ENCODE measurements at regions not wholly inside any gene's neighbourhood (a gene's known extent, or its start where the extent isn't known, plus 50 kb on each side); places are given as distances from the start of the nearest gene placed in this dataset.

DNA sequence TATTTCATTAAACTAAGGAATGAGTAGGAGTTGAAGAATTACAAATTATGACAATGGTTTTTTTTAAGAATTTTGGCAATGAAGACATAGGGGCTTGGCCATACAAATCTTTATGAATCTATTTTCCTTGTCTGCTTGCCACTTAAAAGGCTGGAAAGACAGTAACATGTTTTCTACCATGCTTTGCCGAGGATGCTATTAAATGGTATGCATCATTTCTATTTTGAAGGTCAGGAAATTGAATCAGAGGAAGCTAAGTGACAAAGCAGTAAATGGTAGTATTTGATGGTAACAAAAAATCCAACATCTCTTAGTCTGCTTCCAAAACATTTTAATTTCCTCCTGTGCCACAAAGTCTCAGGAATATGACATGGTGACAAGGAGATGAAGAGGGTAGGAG lies 287.2 kb downstream of the RFPL4B start:
- no peak for TF ChIP-seq SP1 (IDR thresholded peaks at IDR 0.05)
- TF ChIP-seq CTCF (IDR thresholded peaks at IDR 0.05; ENCODE audit: low read depth, low read length, missing input control), result no peak
- no peak for TF ChIP-seq RXRA (IDR thresholded peaks at IDR 0.05)
- no peak for TF ChIP-seq ZBTB33 (IDR thresholded peaks at IDR 0.05)
- TF ChIP-seq, protein P1, sequence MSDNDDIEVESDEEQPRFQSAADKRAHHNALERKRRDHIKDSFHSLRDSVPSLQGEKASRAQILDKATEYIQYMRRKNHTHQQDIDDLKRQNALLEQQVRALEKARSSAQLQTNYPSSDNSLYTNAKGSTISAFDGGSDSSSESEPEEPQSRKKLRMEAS (IDR thresholded peaks at IDR 0.05), result no peak
- no peak for TF ChIP-seq GABPA (IDR thresholded peaks at IDR 0.05 in 1 of 2, conservative IDR thresholded peaks at IDR 0.05 in 1 of 2)
- TF ChIP-seq EGR1 (IDR thresholded peaks at IDR 0.05; ENCODE audit: low read depth in 2 of 2), result no peak
- TF ChIP-seq, protein P2, sequence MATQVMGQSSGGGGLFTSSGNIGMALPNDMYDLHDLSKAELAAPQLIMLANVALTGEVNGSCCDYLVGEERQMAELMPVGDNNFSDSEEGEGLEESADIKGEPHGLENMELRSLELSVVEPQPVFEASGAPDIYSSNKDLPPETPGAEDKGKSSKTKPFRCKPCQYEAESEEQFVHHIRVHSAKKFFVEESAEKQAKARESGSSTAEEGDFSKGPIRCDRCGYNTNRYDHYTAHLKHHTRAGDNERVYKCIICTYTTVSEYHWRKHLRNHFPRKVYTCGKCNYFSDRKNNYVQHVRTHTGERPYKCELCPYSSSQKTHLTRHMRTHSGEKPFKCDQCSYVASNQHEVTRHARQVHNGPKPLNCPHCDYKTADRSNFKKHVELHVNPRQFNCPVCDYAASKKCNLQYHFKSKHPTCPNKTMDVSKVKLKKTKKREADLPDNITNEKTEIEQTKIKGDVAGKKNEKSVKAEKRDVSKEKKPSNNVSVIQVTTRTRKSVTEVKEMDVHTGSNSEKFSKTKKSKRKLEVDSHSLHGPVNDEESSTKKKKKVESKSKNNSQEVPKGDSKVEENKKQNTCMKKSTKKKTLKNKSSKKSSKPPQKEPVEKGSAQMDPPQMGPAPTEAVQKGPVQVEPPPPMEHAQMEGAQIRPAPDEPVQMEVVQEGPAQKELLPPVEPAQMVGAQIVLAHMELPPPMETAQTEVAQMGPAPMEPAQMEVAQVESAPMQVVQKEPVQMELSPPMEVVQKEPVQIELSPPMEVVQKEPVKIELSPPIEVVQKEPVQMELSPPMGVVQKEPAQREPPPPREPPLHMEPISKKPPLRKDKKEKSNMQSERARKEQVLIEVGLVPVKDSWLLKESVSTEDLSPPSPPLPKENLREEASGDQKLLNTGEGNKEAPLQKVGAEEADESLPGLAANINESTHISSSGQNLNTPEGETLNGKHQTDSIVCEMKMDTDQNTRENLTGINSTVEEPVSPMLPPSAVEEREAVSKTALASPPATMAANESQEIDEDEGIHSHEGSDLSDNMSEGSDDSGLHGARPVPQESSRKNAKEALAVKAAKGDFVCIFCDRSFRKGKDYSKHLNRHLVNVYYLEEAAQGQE (IDR thresholded peaks at IDR 0.05), result no peak
- no peak for TF ChIP-seq ATF3 (IDR thresholded peaks at IDR 0.05)
- no peak for TF ChIP-seq TAF1 (conservative IDR thresholded peaks at IDR 0.05)
